NCI-H2029 (cell line): ENCODE measurements at regions not wholly inside any gene's neighbourhood (a gene's known extent, or its start where the extent isn't known, plus 50 kb on each side); places are given as distances from the start of the nearest gene placed in this dataset.

Source experiments
- DNase-seq: peaks from one replicate; lab custom pipeline; 2025; lab: John Stamatoyannopoulos, UW

DNA sequence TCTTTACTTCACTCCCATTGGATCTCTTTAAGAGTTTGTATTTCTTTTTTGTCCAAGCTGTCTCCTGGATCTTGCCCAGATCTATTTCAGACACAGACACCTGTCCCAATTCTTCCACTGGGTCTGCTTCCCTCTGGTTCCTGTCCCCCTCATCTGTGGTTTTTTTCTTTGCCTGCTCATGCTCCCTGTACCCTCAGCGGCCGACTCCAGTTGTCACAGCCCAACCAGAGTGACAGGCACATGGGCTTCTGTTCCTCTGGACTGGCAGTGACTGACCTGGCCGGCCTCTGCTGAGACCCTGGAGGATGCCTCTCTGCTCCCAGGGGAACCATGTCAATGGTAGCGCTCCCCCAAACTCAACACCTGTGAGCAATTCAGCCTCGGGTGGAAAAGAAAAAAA lies 142.6 kb downstream of the WSCD1 start:
- DNase-seq = no peak

GRCh38 chr17:6209829-6210228 lies 139.7 kb downstream of the WSCD1 start:
- no peak for DNase-seq

DNA sequence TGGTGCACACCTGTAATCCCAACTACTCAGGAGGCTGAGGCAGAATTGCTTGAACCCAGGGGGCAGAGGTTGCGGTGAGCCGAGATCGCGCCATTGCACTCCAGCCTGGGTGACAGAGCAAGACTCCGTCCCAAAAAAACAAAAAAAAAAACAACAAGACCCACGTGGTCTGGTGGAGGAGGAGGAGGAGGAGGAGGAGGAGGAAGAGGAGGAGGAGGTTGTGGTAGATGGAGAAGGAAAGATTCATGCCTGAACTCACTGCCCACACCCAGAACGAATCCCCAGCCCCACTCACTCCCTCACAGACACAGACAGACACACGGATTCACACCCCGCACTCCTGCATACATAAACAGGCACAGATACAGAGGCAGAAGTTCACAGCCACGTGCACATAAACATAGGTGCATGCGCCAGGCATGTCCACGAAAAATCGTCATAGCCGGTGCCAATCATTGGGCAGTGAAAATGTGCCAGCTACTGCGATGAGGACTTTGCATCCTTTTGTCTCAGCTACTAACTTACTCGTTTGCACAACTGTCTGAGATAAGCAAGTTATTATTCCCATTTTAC lies 138.5 kb downstream of the WSCD1 start:
- DNase-seq = no peak

- no peak for DNase-seq
Measured at GRCh38 chr17:6205525-6205924, 135.3 kb downstream of the WSCD1 start.

DNA sequence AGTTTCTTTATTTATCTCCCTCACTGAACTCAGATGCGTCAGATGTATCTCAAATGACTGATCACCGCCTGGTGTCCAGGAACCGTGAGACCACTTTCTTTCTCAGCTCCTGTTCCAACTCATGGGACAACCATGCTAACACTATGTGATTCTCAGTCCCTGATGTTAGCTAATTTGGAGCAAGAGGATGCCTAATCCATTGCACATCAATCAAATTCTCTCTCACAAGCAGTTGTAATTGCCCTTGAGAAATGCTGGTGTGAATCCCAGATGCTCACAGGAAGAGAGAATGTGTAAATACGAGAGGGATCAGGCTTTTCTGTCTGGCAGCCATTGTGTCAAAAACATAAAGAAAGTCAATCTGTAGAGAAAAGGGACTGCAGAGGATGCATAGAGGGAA lies 134.9 kb downstream of the WSCD1 start:
- no peak for DNase-seq

DNA sequence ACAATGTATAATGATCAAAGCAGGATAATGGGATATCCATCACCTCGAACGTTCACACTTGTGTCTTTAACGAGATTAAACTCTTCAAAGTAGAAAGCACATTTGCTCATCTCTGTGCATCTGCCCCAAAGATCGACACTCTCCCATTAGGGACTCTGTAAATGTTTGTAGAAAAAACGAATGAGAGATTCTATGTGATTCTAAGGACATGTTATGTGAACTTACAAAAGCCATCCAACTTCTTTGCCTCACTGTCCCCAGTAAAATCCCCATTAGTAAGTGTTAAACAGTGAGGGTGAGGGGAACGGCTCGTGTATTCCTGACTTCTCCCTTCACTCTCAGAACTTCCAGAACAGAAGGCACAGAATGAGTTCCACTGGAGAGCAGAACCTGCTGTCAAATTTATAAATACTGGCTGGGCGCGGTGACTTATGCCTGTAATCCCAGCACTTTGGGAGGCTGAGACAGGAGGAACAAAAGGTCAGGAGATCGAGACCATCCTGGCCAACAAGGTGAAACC lies 134.1 kb downstream of the WSCD1 start:
- no peak for DNase-seq

DNA sequence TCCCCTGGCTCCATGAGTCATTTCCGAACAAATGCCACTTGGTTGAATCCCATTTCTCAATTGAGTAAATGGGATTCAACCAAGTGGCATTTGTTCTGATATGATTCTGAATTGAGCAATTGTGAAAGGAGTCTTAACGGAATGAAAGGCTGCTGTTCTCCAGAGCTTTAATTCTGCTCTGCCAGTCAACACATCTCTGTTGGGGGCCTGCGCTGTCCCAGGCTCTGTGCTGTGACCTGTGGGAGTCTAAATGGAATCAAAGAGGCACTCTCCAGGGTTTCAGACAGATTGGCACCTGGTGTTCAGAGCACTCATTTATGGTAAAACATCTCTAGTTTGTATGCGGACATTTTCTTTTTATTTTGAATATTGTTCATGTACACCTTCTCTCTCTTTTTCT lies 126.2 kb downstream of the WSCD1 start:
- no peak for DNase-seq

- DNase-seq = no peak
Measured at GRCh38 chr17:6195123-6195522, 124.9 kb downstream of the WSCD1 start.

GRCh38 chr17:6191405-6192324 lies 121.5 kb downstream of the WSCD1 start:
- no peak for DNase-seq

GRCh38 chr17:6187836-6188235 lies 117.7 kb downstream of the WSCD1 start:
- DNase-seq = no peak

DNA sequence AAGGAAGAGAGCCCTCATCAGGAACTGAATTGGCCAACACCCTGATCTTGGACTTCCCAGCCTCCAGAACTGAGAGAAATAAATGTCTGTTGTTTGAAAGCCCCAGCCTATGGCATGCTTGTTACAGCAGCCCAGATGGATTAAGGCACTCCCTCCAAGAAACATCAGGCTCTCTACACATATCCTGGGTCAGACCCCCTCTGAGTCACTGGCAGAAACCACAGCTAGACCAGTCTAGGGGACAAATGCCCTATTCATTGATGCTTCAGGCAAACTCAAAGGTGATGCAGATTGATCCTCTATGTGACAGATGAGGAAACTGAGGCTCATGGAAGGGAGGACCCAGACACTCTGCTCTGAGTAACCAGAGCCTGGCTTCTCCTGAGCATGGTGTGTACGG lies 116.8 kb downstream of the WSCD1 start:
- no peak for DNase-seq

- no peak for DNase-seq
Measured at GRCh38 chr17:6184508-6184907, 114.3 kb downstream of the WSCD1 start.

GRCh38 chr17:6179017-6179416 lies 108.8 kb downstream of the WSCD1 start:
- no peak for DNase-seq

- no peak for DNase-seq
Measured at GRCh38 chr17:6177941-6178694, 107.9 kb downstream of the WSCD1 start.
